ENCODE measurements at regions not wholly inside any gene's neighbourhood (a gene's known extent, or its start where the extent isn't known, plus 50 kb on each side); places are given as distances from the start of the nearest gene placed in this dataset.

GRCh38 chr20:12695937-12696336, 312.8 kb upstream of the SPTLC3 start (continued):
- TF ChIP-seq, protein P1, sequence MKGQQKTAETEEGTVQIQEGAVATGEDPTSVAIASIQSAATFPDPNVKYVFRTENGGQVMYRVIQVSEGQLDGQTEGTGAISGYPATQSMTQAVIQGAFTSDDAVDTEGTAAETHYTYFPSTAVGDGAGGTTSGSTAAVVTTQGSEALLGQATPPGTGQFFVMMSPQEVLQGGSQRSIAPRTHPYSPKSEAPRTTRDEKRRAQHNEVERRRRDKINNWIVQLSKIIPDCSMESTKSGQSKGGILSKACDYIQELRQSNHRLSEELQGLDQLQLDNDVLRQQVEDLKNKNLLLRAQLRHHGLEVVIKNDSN (CRISPR knock-in tag; IDR thresholded peaks at IDR 0.05), result no peak
- no peak for TF ChIP-seq HNRNPH1 (optimal IDR thresholded peaks at IDR 0.05; ENCODE audit: low read depth, low read length)
- TF ChIP-seq TCFL5 (CRISPR knock-in tag; conservative IDR thresholded peaks at IDR 0.05), result no peak
- TF ChIP-seq, protein P2, sequence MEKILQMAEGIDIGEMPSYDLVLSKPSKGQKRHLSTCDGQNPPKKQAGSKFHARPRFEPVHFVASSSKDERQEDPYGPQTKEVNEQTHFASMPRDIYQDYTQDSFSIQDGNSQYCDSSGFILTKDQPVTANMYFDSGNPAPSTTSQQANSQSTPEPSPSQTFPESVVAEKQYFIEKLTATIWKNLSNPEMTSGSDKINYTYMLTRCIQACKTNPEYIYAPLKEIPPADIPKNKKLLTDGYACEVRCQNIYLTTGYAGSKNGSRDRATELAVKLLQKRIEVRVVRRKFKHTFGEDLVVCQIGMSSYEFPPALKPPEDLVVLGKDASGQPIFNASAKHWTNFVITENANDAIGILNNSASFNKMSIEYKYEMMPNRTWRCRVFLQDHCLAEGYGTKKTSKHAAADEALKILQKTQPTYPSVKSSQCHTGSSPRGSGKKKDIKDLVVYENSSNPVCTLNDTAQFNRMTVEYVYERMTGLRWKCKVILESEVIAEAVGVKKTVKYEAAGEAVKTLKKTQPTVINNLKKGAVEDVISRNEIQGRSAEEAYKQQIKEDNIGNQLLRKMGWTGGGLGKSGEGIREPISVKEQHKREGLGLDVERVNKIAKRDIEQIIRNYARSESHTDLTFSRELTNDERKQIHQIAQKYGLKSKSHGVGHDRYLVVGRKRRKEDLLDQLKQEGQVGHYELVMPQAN (IDR thresholded peaks at IDR 0.05; ENCODE audit: borderline replicate concordance), result no peak
- TF ChIP-seq C11orf30 (IDR thresholded peaks at IDR 0.05; ENCODE audit: low read depth), result no peak
- TF ChIP-seq PHB2 (IDR thresholded peaks at IDR 0.05; ENCODE audit: low read depth), result no peak
- TF ChIP-seq, protein P3, sequence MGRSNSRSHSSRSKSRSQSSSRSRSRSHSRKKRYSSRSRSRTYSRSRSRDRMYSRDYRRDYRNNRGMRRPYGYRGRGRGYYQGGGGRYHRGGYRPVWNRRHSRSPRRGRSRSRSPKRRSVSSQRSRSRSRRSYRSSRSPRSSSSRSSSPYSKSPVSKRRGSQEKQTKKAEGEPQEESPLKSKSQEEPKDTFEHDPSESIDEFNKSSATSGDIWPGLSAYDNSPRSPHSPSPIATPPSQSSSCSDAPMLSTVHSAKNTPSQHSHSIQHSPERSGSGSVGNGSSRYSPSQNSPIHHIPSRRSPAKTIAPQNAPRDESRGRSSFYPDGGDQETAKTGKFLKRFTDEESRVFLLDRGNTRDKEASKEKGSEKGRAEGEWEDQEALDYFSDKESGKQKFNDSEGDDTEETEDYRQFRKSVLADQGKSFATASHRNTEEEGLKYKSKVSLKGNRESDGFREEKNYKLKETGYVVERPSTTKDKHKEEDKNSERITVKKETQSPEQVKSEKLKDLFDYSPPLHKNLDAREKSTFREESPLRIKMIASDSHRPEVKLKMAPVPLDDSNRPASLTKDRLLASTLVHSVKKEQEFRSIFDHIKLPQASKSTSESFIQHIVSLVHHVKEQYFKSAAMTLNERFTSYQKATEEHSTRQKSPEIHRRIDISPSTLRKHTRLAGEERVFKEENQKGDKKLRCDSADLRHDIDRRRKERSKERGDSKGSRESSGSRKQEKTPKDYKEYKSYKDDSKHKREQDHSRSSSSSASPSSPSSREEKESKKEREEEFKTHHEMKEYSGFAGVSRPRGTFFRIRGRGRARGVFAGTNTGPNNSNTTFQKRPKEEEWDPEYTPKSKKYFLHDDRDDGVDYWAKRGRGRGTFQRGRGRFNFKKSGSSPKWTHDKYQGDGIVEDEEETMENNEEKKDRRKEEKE (IDR thresholded peaks at IDR 0.05; ENCODE audit: borderline replicate concordance in 1 of 2, control insufficient read depth in 1 of 2, low read depth in 2 of 2, low read length in 1 of 2), result no peak
